Kidney epithelial cell (primary cell): ENCODE measurements at regions not wholly inside any gene's neighbourhood (a gene's known extent, or its start where the extent isn't known, plus 50 kb on each side); places are given as distances from the start of the nearest gene placed in this dataset.

Experiments
- DNase-seq: peaks from one replicate; pipeline ENCODE4 v3.0.0-alpha.2; 2010; ENCODE audit warnings: low read depth
- H3K27me3 ChIP-seq: 2 replicates; pipeline ENCODE4 v1.6.0; 2011; ENCODE audit warnings: low read length; ENCODE audit not compliant: control insufficient read depth, insufficient read depth
- H3K36me3 ChIP-seq: 2 replicates; pipeline ENCODE4 v1.5.1; 2011; ENCODE audit warnings: low read length; ENCODE audit not compliant: control insufficient read depth, insufficient read depth
- H3K4me3 ChIP-seq: 2 replicates; pipeline ENCODE4 v1.5.1; 2011; ENCODE audit warnings: low read depth, mild to moderate bottlenecking, control low read depth, low read length
- CTCF ChIP-seq: IDR thresholded peaks from 2 replicates; pipeline ENCODE4 v1.5.1; 2011; ENCODE audit warnings: mild to moderate bottlenecking, moderate library complexity, low read length, control low read depth, inconsistent platforms; ENCODE audit not compliant: insufficient read depth, poor library complexity, severe bottlenecking

- DNase-seq = peak; percentile 10
These were observed 244.6 kb upstream of the NEGR1 start for GRCh38 chr1:72526926-72527325.

GRCh38 chr1:72524021-72524420, 241.7 kb upstream of the NEGR1 start:
- Histone ChIP-seq H3K4me3 (no peak overlapping the region), H3K27me3 (no peaks in the 10 kb centered on the region), H3K36me3 (no peaks in the 10 kb centered on the region)
- no peak for DNase-seq
- no peak for TF ChIP-seq CTCF

More at GRCh38 chr1:72526926-72527325, 244.6 kb upstream of the NEGR1 start:
- Histone ChIP-seq H3K27me3 (no peaks in the 10 kb centered on the region), H3K36me3 (no peaks in the 10 kb centered on the region), H3K4me3 (no peak overlapping the region)
- no peak for TF ChIP-seq CTCF

GRCh38 chr1:72521659-72522058, 239.3 kb upstream of the NEGR1 start:
- DNase-seq = no peak
- no peak for TF ChIP-seq CTCF
- H3K36me3 ChIP-seq = no peaks in the 10 kb centered on the region
- no peaks in the 10 kb centered on the region for H3K27me3 ChIP-seq
- H3K4me3 ChIP-seq = no peak overlapping the region

- no peak for TF ChIP-seq CTCF
- no peaks in the 10 kb centered on the region for H3K27me3 ChIP-seq
- no peak for DNase-seq
- H3K36me3 ChIP-seq = no peaks in the 10 kb centered on the region
- H3K4me3 ChIP-seq = no peak overlapping the region
These were observed 234.5 kb upstream of the NEGR1 start for GRCh38 chr1:72516826-72517225.

- no peaks in the 10 kb centered on the region for H3K36me3 ChIP-seq
- no peak for DNase-seq
- no peak for TF ChIP-seq CTCF
- no peak overlapping the region for H3K4me3 ChIP-seq
- no peaks in the 10 kb centered on the region for H3K27me3 ChIP-seq
These were observed 233.9 kb upstream of the NEGR1 start for GRCh38 chr1:72516264-72516663.

GRCh38 chr1:72498371-72498770, 216.0 kb upstream of the NEGR1 start:
- H3K36me3 ChIP-seq = no peaks in the 10 kb centered on the region
- no peak for DNase-seq

More at GRCh38 chr1:72498371-72498770, 216.0 kb upstream of the NEGR1 start:
- Histone ChIP-seq H3K27me3 (no peaks in the 10 kb centered on the region), H3K4me3 (no peak overlapping the region)
- TF ChIP-seq CTCF = no peak
